NCI-H146 (cell line): ENCODE measurements at regions not wholly inside any gene's neighbourhood (a gene's known extent, or its start where the extent isn't known, plus 50 kb on each side); places are given as distances from the start of the nearest gene placed in this dataset.

ENCODE experiments used
- DNase-seq: peaks from one replicate; lab custom pipeline; 2025; lab: John Stamatoyannopoulos, UW

- DNase-seq = no peak
These were observed 274.7 kb downstream of the NEDD1 start for GRCh38 chr12:97181571-97182265.

GRCh38 chr12:97182769-97183168 lies 275.7 kb downstream of the NEDD1 start:
- no peak for DNase-seq

- DNase-seq = no peak
These were observed 277.2 kb downstream of the NEDD1 start for GRCh38 chr12:97184127-97184773.

GRCh38 chr12:97185567-97185966 lies 277.0 kb upstream of the RMST start:
- no peak for DNase-seq

GRCh38 chr12:97194546-97194945 lies 268.1 kb upstream of the RMST start:
- no peak for DNase-seq

- DNase-seq = no peak
These were observed 262.4 kb upstream of the RMST start for GRCh38 chr12:97200181-97200580.

GRCh38 chr12:97203408-97203807 lies 259.2 kb upstream of the RMST start:
- DNase-seq = no peak

GRCh38 chr12:97209997-97210396 lies 252.6 kb upstream of the RMST start:
- DNase-seq = no peak

GRCh38 chr12:97211416-97211930 lies 251.1 kb upstream of the RMST start:
- DNase-seq = no peak

GRCh38 chr12:97216848-97217247 lies 245.8 kb upstream of the RMST start:
- peak; percentile 60 for DNase-seq

GRCh38 chr12:97222391-97222790 lies 240.2 kb upstream of the RMST start:
- no peak for DNase-seq

GRCh38 chr12:97223419-97223818 lies 239.2 kb upstream of the RMST start:
- no peak for DNase-seq

GRCh38 chr12:97229004-97229403 lies 233.6 kb upstream of the RMST start:
- peak; percentile 98 for DNase-seq

GRCh38 chr12:97235102-97235501 lies 227.5 kb upstream of the RMST start:
- DNase-seq = no peak

- DNase-seq = no peak
These were observed 216.2 kb upstream of the RMST start for GRCh38 chr12:97246368-97246767.

- no peak for DNase-seq
These were observed 212.1 kb upstream of the RMST start for GRCh38 chr12:97250483-97250882.

GRCh38 chr12:97257726-97258125 lies 204.9 kb upstream of the RMST start:
- DNase-seq = no peak

- DNase-seq = no peak
These were observed 203.5 kb upstream of the RMST start for GRCh38 chr12:97259098-97259497.

GRCh38 chr12:97260786-97261185 lies 201.8 kb upstream of the RMST start:
- no peak for DNase-seq

GRCh38 chr12:97267166-97267565 lies 195.4 kb upstream of the RMST start:
- DNase-seq = no peak

- no peak for DNase-seq
These were observed 194.9 kb upstream of the RMST start for GRCh38 chr12:97267594-97268202.

GRCh38 chr12:97272471-97272870 lies 190.1 kb upstream of the RMST start:
- no peak for DNase-seq

GRCh38 chr12:97274386-97274785 lies 188.2 kb upstream of the RMST start:
- no peak for DNase-seq
